Stimulated activated naive CD8-positive, alpha-beta T cell treated with anti-CD3 and anti-CD28 coated beads, Interleukin-15, amount 100 ng/mL, for 72 hours (primary cell): ENCODE measurements at regions not wholly inside any gene's neighbourhood (a gene's known extent, or its start where the extent isn't known, plus 50 kb on each side); places are given as distances from the start of the nearest gene placed in this dataset.

ENCODE experiments used
- ATAC-seq: fragments of 150-1000 bp; cut with Tn5 transposase; 2 replicates; pipeline ENCODE4 v1.10.0; 2021; ENCODE audit warnings: mild to moderate bottlenecking, moderate library complexity
- DNase-seq, 2 donors: peaks; one replicate each; pipeline ENCODE4 v3.0.0; 2021 to 2022
- H3K27ac Mint-ChIP-seq, 2 donors: one replicate each; pipeline ENCODE4 v1.8.0; 2022; ENCODE audit warnings: mild to moderate bottlenecking in 2 of 2, mixed read lengths in 2 of 2, moderate library complexity in 2 of 2
- H3K27me3 Mint-ChIP-seq: one replicate; pipeline ENCODE4 v1.8.0; 2022; ENCODE audit warnings: mixed read lengths
- H3K4me1 Mint-ChIP-seq: one replicate; pipeline ENCODE4 v1.8.0; 2022; ENCODE audit warnings: mild to moderate bottlenecking, mixed read lengths
- H3K4me3 Mint-ChIP-seq, 2 donors: one replicate each; pipeline ENCODE4 v1.8.0; 2022; ENCODE audit warnings: mild to moderate bottlenecking in 2 of 2, mixed read lengths in 2 of 2, moderate library complexity in 1 of 2
- H3K9me3 Mint-ChIP-seq, 2 donors: one replicate each; pipeline ENCODE4 v1.8.0; 2022; ENCODE audit warnings: mixed read lengths in 2 of 2

DNA sequence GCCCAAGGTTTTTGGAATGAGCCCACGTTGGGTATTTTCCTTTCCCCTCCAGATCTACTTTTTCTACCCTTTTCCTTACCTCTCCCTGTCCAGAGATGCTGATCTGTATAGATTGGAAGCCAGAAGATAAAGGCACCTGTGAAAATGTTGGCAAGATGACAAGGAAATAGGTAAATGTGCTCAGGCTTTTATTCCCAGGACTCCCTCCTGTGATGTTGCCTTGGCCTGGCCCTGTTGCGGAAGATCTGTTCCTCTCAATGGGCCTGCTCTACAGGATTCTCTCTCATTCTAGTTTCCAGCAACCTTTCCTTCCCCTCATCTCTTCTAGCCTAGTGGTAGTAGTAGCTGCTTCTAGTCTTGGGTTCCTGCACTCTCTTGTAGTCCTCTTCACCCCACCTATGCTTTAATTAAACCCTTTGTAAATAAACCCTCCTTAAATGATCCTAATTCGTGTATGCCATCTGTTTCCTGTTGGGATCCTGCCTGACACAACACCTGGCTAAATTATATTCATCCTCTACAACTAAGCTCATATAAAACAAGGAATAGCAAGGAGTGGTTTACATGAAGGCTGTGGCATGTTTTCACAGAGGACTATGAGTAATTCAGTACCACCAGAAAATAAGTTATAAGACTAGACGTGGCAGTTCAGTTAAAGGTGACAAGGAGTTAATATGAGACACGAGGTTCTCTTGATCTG, 95.7 kb upstream of the MAOA start:
- no peak overlapping the region for H3K27ac Mint-ChIP-seq
- DNase-seq (no peak), ATAC-seq (no peak)
- no peaks in the 10 kb centered on the region for H3K4me1 Mint-ChIP-seq
- no peaks in the 10 kb centered on the region for H3K27me3 Mint-ChIP-seq
- no peak overlapping the region for H3K4me3 Mint-ChIP-seq
- H3K9me3 Mint-ChIP-seq = no peaks in the 10 kb centered on the region

DNA sequence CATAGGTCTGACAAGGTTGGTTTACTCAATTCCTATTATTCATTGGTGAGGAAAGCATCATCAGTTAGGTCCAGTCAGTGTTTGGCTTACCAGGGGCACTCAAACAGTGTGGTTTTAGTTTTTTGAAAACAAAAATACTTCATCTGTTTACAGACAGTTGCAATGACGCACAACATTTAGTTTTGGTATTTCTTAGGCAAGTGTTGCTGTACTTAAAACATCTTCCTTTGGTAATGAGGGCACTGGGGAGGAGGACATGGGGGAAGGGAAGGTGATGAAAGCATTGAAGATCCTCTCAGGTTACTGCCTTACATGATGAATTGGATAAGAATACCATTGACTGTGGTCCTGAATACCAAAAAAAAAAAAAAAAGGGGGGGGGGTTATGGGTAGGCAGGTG, 93.7 kb upstream of the MAOA start:
- ATAC-seq (no peak), DNase-seq (no peak)
- Mint-ChIP-seq H3K27me3 (no peaks in the 10 kb centered on the region), H3K4me1 (no peaks in the 10 kb centered on the region), H3K4me3 (no peak overlapping the region), H3K27ac (no peak overlapping the region), H3K9me3 (no peaks in the 10 kb centered on the region)

DNA sequence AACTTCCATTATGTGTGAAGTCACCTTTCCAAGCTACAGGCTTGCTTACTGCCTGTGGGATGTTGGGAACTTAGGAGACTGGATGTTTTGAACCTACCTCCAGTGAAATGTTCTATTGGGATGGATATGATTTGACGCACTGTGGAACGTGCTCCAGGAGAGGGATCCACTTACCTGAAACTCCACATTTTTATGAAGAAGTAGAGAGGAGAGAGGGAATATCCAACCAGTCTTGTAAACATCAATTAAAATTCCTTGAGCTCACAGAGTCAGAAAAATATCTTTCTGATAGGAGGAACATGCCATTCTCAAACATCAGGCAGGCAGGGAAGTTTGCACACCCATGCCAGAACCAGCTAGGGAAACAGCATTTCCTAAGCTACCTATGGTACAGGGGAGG, 91.1 kb upstream of the MAOA start:
- H3K27ac Mint-ChIP-seq = no peak overlapping the region
- H3K9me3 Mint-ChIP-seq = no peaks in the 10 kb centered on the region
- H3K27me3 Mint-ChIP-seq = no peaks in the 10 kb centered on the region
- ATAC-seq (no peak), DNase-seq (no peak)
- H3K4me1 Mint-ChIP-seq = no peaks in the 10 kb centered on the region
- no peak overlapping the region for H3K4me3 Mint-ChIP-seq

DNA sequence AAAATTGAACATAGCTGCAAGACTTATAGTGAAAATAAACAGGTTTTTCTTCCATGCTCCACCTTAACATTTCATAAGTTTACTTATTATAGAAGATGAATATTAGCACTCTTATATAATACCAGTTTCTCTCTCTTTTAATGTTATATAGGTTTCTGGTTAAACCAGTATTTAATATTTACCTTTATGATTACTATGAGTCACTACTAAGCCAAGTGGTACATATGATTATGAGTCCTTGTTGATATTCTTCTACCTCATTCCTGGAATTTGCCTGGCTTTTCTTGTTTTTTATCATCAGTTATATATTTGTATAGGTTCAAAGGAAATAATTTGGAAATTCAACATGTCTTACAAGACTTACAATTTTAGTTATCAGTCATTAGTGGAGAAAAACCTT, 89.9 kb upstream of the MAOA start:
- Mint-ChIP-seq H3K4me1 (no peaks in the 10 kb centered on the region), H3K9me3 (no peaks in the 10 kb centered on the region), H3K27ac (no peak overlapping the region), H3K27me3 (no peaks in the 10 kb centered on the region), H3K4me3 (no peak overlapping the region)
- DNase-seq (no peak), ATAC-seq (no peak)

DNA sequence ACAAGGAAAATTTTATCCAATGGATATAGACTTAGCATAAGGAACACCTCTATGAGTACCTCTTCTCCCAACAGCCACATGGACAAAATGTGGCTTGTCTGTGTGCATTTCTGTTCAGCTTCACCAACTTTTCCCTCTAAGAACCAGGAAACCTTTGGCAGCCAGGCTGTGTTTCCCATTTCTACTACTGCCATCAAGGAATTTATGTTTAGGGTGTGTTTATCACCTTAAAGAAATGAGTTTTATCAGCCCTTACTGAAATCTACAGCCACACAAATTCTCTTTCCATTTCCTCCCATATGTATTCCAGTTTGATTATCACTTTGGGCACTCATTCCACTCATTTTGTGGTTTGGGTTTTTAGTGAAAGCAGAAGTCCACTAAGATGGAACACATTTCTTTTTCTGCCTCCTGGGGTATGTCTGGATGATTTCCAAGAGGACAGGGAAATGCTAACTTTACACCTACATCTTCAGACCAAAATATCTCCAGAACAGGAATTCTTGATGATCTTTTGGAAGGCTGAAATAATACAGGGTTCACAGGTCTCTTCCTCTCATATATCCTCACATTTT, 82.6 kb upstream of the MAOA start:
- Mint-ChIP-seq H3K4me3 (no peak overlapping the region), H3K27ac (no peak overlapping the region), H3K4me1 (no peaks in the 10 kb centered on the region), H3K9me3 (no peaks in the 10 kb centered on the region), H3K27me3 (no peaks in the 10 kb centered on the region)
- no peak for ATAC-seq
- DNase-seq = no peak

DNA sequence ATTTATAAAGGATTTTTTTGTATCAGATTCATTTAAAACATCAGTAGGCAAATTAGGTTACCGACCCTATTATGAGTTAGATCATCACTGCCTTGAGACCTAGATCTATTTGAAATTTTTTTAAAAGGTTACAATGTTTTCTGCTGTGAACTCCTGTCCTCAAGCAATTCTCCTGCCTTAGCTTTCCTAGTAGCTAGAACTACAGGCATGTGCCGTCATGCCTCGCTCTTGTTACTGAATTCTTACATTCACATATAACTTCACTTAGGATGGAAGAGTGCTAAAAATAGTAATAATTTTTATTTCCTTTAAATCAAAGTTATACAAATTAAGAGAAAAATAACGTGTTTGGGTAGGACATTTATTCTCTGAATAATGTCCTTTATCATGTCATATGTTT, 75.5 kb upstream of the MAOA start:
- ATAC-seq (no peak), DNase-seq (no peak)
- H3K9me3 Mint-ChIP-seq = no peaks in the 10 kb centered on the region
- no peaks in the 10 kb centered on the region for H3K4me1 Mint-ChIP-seq
- no peak overlapping the region for H3K4me3 Mint-ChIP-seq
- no peaks in the 10 kb centered on the region for H3K27me3 Mint-ChIP-seq
- H3K27ac Mint-ChIP-seq = no peak overlapping the region

DNA sequence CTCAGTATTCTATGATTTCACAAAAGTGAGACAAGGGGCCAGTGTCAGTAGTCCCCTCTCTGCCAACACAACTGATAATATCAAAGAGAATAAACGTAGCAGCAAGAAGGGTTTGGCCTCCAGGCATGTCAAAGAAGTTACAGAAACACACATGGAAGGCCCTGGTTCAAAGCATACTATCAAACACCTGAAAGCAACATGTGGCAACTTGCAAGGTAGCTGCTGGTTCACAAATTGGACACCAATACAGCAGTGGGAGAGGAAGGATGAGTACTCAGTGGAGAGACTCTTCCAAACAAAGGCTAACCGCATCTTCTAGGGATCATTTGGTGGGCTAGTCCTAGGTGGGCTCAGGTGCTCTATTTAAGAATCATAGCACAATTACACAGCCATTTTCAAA, 74.9 kb upstream of the MAOA start:
- no peak for DNase-seq
- no peak overlapping the region for H3K27ac Mint-ChIP-seq
- ATAC-seq = no peak
- no peaks in the 10 kb centered on the region for H3K4me1 Mint-ChIP-seq
- H3K4me3 Mint-ChIP-seq = no peak overlapping the region
- no peaks in the 10 kb centered on the region for H3K9me3 Mint-ChIP-seq
- no peaks in the 10 kb centered on the region for H3K27me3 Mint-ChIP-seq

DNA sequence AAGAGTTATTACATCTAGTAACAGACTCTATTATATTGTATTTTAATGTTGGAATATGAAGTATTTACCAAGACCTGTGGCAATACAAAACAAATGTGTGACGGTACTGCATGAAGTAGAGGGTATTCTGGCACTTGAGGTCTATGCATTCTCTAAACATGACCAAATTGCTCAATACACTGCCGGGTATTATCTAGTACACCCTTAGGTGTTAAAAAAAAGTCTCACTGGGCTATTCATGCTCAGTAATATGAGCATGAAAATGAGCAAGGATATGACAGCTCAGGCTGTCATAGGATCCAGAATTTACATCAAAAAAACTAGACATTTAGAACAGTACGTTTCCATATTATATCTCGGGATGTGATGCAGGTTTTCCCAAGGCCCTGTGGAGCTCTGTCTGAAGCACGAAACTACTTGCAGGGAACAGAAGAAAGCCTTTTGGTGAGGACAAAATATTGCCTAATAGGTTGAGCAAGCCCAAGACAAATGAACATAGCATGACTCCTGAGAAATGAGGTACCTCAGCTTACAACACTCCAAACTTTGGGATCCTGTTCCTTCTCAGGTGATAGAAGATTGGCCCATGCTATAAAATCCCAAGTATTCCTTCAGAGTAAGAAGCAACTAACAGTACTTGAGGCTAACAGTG, 74.1 kb upstream of the MAOA start:
- Mint-ChIP-seq H3K4me1 (no peaks in the 10 kb centered on the region), H3K9me3 (no peaks in the 10 kb centered on the region), H3K27me3 (no peaks in the 10 kb centered on the region), H3K27ac (no peak overlapping the region), H3K4me3 (no peak overlapping the region)
- ATAC-seq (no peak), DNase-seq (no peak)

DNA sequence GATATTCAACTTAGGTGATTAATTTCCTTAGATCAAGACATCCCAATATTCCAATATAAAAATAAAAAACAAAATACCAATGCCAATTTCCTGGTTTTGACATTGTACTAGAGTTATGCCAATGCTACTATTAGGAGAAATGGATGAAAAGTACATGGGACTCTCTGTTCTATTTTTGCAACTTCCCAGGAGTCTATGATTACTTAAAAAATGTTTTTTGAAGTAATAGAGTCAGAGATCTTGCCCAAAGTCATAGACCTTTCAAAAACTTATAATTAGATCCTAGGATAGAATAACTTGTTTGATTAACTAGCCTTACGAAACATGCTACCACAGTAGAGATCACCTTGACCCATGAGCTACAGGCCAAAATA, 73.6 kb upstream of the MAOA start:
- Mint-ChIP-seq H3K27me3 (no peaks in the 10 kb centered on the region), H3K27ac (no peak overlapping the region), H3K9me3 (no peaks in the 10 kb centered on the region), H3K4me1 (no peaks in the 10 kb centered on the region), H3K4me3 (no peak overlapping the region)
- ATAC-seq (no peak), DNase-seq (no peak)

DNA sequence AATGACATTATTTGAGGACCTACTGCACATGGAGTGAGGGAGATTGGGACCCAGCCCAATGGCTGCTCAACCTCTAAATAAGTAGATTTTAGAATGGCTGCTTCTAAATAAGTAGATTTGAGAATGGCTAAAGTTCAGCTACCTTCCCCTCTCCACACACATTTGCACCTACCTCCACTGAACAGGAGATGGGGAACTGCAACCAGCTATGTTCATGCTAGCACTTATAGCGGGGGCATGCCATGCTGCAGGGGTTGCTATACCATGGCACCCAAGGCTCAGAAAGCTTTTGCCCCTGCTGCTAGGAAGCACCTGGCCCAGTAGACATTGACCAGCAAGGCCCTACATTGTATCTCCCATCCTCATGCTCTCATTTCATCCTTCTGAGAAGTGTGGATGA, 70.2 kb upstream of the MAOA start:
- H3K4me3 Mint-ChIP-seq = no peak overlapping the region
- ATAC-seq = no peak
- H3K9me3 Mint-ChIP-seq = no peaks in the 10 kb centered on the region
- no peak for DNase-seq
- H3K4me1 Mint-ChIP-seq = no peaks in the 10 kb centered on the region
- H3K27me3 Mint-ChIP-seq = no peaks in the 10 kb centered on the region
- H3K27ac Mint-ChIP-seq = no peak overlapping the region

DNA sequence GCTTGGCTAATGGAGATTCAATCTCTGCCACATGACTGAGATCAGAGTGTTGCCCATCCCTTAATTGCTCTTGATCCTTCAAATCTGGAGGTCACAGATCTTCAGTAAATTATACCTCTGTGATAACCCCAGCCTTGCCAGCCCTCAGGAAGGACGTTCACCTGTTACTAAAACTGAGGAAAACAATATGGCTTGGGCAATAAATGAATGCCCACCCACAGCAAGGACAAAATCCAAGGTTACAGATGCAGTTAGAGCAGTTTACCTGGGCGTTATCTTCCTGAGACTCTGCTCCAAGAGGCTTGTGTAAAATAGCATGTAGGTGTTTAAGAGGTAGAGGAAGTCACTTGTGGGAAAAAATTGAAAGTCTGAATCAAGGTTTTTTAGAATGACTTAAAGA, 69.3 kb upstream of the MAOA start:
- Mint-ChIP-seq H3K27me3 (no peaks in the 10 kb centered on the region), H3K27ac (no peak overlapping the region), H3K9me3 (no peaks in the 10 kb centered on the region), H3K4me3 (no peak overlapping the region), H3K4me1 (no peaks in the 10 kb centered on the region)
- no peak for DNase-seq
- ATAC-seq = no peak

DNA sequence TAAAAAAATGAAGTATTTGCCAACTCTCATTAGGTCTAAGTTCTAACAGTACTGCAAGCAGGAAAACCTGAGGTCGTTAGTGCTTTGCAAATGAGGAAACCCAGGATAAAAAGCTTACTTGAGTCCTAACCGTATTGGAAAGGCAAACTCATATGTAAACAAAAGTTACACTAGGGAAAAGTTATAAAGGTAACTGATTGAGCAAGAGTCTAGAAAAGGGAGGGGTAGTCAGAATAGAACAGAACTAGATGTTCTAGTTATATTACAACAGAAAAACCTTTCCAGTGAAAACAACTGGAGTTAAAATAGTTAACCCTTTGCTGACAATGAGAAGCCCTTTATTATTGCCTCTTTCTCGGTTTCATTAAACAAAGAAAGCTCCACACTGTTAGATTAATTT, 66.4 kb upstream of the MAOA start:
- ATAC-seq (no peak), DNase-seq (no peak)
- no peak overlapping the region for H3K27ac Mint-ChIP-seq
- H3K27me3 Mint-ChIP-seq = no peaks in the 10 kb centered on the region
- H3K9me3 Mint-ChIP-seq = no peaks in the 10 kb centered on the region
- no peaks in the 10 kb centered on the region for H3K4me1 Mint-ChIP-seq
- H3K4me3 Mint-ChIP-seq = no peak overlapping the region

DNA sequence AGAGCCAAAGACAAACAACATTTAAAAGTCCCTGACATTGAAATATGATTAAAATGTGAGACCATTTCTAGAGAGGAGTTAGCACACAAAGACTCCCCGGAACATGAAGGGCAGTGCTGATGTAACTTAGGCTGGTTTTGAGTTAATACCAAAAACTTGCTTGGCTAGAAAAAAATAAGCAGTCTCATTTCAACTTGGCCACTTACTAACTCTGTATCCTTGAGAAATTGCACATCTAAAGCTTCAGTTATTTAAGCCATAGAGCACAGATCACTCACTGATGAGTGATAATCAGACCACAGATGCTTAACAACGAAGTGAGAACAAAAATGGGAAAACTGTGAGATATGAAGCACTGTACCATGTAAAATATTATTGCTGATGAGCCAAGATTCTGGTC, 65.9 kb upstream of the MAOA start:
- Mint-ChIP-seq H3K4me3 (no peak overlapping the region), H3K9me3 (no peaks in the 10 kb centered on the region), H3K27ac (no peak overlapping the region), H3K27me3 (no peaks in the 10 kb centered on the region), H3K4me1 (no peaks in the 10 kb centered on the region)
- no peak for ATAC-seq
- no peak for DNase-seq

DNA sequence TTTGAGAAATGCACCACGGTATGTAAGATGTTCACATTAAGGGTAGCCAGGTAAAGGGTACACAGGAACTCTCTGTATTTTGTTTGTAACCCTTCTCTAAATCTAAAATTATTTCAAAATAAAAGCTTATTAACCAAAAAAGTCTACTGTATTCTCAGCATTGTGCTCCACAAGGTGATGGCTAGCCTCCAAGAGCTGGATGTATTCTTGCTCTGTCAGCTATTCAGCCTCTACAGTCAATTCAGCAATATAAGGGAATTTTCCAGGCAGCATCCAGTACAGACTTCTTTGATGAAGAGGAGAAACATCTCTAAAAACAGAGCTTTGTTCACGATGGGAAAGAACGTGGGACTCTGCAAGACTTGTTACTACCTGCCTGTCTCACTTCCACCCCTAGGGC, 63.5 kb upstream of the MAOA start:
- no peaks in the 10 kb centered on the region for H3K27me3 Mint-ChIP-seq
- no peaks in the 10 kb centered on the region for H3K9me3 Mint-ChIP-seq
- DNase-seq (no peak), ATAC-seq (no peak)
- H3K4me3 Mint-ChIP-seq = no peak overlapping the region
- H3K4me1 Mint-ChIP-seq = no peaks in the 10 kb centered on the region
- no peak overlapping the region for H3K27ac Mint-ChIP-seq

DNA sequence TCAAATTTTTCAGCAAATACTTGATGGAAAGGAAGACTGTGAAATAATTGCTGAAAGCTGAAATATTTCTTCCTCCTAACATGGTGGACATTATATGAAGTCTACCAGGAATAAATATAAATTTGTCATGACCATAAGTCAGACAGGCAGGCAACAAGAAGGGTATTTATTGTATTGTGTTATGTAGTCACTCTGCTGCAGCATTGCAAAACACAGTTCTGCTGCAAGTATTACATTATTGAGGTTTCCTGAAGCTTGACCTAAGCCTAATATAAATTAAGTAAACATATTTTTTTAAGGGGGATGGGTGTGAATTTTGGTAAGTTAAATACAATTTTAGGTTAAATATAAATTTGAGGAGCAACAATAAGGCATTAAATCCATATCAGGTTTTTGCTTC, 60.2 kb upstream of the MAOA start:
- Mint-ChIP-seq H3K4me3 (no peak overlapping the region), H3K27ac (no peak overlapping the region), H3K9me3 (no peaks in the 10 kb centered on the region), H3K4me1 (no peaks in the 10 kb centered on the region), H3K27me3 (no peaks in the 10 kb centered on the region)
- DNase-seq = no peak
- no peak for ATAC-seq

DNA sequence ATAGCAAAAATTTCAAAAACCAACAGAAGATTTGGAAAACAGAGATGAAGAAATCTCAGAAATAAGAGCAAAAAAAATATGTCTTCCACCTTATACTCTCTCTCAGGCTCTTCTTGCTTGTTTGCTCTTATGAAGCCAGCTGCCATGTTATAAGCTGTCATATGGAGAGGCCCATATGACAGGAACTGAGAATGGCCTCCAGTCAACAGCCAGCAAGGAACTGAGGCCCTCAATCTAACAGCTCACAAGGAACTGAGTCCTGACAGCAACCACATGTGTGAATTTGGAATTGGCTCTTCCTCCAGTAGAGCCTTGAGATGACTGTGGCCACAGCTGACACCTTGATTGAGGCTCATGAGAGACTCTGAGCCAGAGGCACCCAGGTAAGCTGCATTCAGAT, 51.3 kb upstream of the MAOA start:
- H3K27me3 Mint-ChIP-seq = no peaks in the 10 kb centered on the region
- ATAC-seq (no peak), DNase-seq (no peak)
- no peak overlapping the region for H3K27ac Mint-ChIP-seq
- no peaks in the 10 kb centered on the region for H3K4me1 Mint-ChIP-seq
- no peaks in the 10 kb centered on the region for H3K9me3 Mint-ChIP-seq
- H3K4me3 Mint-ChIP-seq = no peak overlapping the region

DNA sequence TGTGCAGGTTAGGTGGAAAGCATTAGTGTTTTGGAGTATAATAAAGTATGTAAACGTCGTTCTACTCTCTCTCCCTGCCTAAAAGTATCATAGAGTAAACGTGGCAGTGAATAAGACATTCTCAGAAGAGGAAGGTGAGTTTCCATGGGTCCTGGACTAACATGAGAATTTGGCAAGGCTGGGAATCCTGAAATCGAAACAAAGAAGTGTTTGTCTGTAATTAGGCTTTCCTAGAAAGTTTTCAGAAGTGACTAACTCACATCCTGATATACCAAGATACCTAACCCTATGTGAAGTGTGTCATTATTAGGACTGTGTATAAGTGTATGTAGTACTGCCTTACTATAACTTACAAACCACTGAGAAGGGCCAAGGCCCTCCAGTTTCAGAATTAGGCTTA, 50.7 kb upstream of the MAOA start:
- H3K27me3 Mint-ChIP-seq = no peaks in the 10 kb centered on the region

More for the DNA sequence above, 50.7 kb upstream of the MAOA start:
- ATAC-seq (no peak), DNase-seq (no peak)
- Mint-ChIP-seq H3K4me1 (no peaks in the 10 kb centered on the region), H3K9me3 (no peaks in the 10 kb centered on the region), H3K4me3 (no peak overlapping the region), H3K27ac (no peak overlapping the region)
